ENCODE measurements at regions not wholly inside any gene's neighbourhood (a gene's known extent, or its start where the extent isn't known, plus 50 kb on each side); places are given as distances from the start of the nearest gene placed in this dataset.
A peak's percentile ranks its signal among the peaks of the same experiment; 100 is the strongest.

- no peak for TF ChIP-seq CTCF (IDR thresholded peaks at IDR 0.05)
- intact Hi-C loops (cut with DNase I; ENCODE audit: low total_unique reads), result no loop called here
- H3K9me3 ChIP-seq, result no peaks in the 10 kb centered on the region
Measured at GRCh38 chr5:68548959-68549676, 333.6 kb downstream of the PIK3R1 start.

GRCh38 chr5:68550015-68550414 is 334.5 kb downstream of the PIK3R1 start:
- no peak for TF ChIP-seq CTCF (IDR thresholded peaks at IDR 0.05)
- intact Hi-C loops (cut with DNase I; ENCODE audit: low total_unique reads), result no loop called here
- no peaks in the 10 kb centered on the region for H3K36me3 ChIP-seq
- peaks cover 0 to 16% (median 5%) of the 10 kb centered on the region in 4 donors for H3K4me1 ChIP-seq
- DNase-seq, result no peak
- no peak overlapping the region for H3K27ac ChIP-seq
- no peak overlapping the region for H3K4me3 ChIP-seq
- H3K9me3 ChIP-seq, result no peaks in the 10 kb centered on the region
- H3K27me3 ChIP-seq, result no peaks in the 10 kb centered on the region

More at GRCh38 chr5:68548959-68549676, 333.6 kb downstream of the PIK3R1 start:
- no peak for DNase-seq
- Histone ChIP-seq H3K27ac (no peak overlapping the region), H3K4me3 (no peak overlapping the region), H3K4me1 (peaks cover 0 to 7% (median 0%) of the 10 kb centered on the region in 4 donors), H3K27me3 (no peaks in the 10 kb centered on the region), H3K36me3 (no peaks in the 10 kb centered on the region)

GRCh38 chr5:68551436-68551835 is 335.9 kb downstream of the PIK3R1 start:
- intact Hi-C loops (cut with DNase I; ENCODE audit: low total_unique reads), result no loop called here
- H3K9me3 ChIP-seq, result no peaks in the 10 kb centered on the region
- TF ChIP-seq CTCF (IDR thresholded peaks at IDR 0.05), result no peak
- no peak overlapping the region for H3K4me3 ChIP-seq
- DNase-seq, result no peak
- no peaks in the 10 kb centered on the region for H3K27me3 ChIP-seq
- H3K4me1 ChIP-seq, result peaks cover 0 to 18% (median 7%) of the 10 kb centered on the region in 4 donors
- H3K36me3 ChIP-seq, result no peaks in the 10 kb centered on the region
- H3K27ac ChIP-seq, result no peak overlapping the region

GRCh38 chr5:68554571-68555279 is 339.2 kb downstream of the PIK3R1 start:
- no peak for TF ChIP-seq CTCF (IDR thresholded peaks at IDR 0.05)
- Histone ChIP-seq H3K27ac (peak overlapping the region in 1 of 2 donors; percentile 22), H3K27me3 (no peaks in the 10 kb centered on the region), H3K36me3 (no peaks in the 10 kb centered on the region), H3K4me3 (no peak overlapping the region), H3K4me1 (peaks cover 0 to 15% (median 7%) of the 10 kb centered on the region in 4 donors), H3K9me3 (no peaks in the 10 kb centered on the region)
- intact Hi-C loops (cut with DNase I; ENCODE audit: low total_unique reads), result no loop called here
- DNase-seq, result peak; percentile 87 to 92

GRCh38 chr5:68555907-68556681 is 340.5 kb downstream of the PIK3R1 start:
- no peak for TF ChIP-seq CTCF (IDR thresholded peaks at IDR 0.05)
- DNase-seq, result peak in 1 of 2 donors; percentile 62
- no peaks in the 10 kb centered on the region for H3K27me3 ChIP-seq

More at GRCh38 chr5:68555907-68556681, 340.5 kb downstream of the PIK3R1 start:
- no peak overlapping the region for H3K27ac ChIP-seq
- intact Hi-C loops (cut with DNase I; ENCODE audit: low total_unique reads), result no loop called here
- no peaks in the 10 kb centered on the region for H3K36me3 ChIP-seq
- peaks cover 0 to 15% (median 7%) of the 10 kb centered on the region in 4 donors for H3K4me1 ChIP-seq
- no peak overlapping the region for H3K4me3 ChIP-seq
- H3K9me3 ChIP-seq, result no peaks in the 10 kb centered on the region
